ENCODE measurements at regions not wholly inside any gene's neighbourhood (a gene's known extent, or its start where the extent isn't known, plus 50 kb on each side); places are given as distances from the start of the nearest gene placed in this dataset.

DNA sequence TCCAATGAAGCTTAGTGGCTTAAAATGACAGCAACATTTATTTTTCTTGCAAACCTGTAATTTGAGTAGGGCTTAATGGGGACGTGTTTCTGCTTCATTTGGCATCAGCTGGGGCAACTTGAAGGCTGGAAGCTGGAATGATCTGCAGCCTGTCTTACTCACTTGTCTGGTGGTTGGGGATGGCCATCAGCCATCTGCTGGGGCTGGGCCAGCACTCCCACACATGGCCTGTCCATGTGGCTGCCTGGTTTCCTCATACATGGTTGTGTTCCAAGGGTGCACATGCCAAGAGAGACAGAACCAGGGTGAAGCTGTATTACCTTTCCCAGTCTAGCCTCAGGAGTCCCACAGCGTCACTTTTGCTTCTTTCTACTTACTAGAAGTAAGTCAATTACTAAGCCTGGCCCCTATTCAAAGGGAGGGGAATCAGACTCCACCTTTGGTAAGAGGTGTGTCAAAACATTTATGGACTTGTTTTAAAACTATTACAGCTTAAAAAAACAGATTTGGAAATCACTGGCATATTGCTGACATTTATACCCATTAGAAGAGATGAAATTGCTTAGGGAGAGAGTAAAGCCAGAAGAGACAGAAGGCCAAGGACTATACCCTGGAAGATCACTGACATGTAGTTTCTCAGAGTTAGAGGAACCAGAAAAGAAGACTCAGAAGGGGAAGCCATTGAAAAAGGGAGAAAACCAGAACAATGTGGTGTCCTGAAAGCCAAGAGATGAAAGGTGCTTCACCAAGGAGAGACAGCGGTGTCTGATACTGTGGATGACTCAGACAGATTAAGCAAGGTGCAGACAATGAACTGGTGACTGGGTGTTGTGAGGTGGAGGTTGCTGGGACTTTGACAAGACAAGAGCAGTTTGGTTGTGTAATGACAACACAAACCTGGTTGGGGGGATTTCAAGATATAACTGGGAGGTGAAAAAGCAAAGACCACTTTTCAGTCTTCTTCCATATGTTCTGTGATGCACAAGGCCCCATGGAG lies 345.2 kb downstream of the GJA1 start:
- no peak for TF ChIP-seq EZH2phosphoT487 (IDR thresholded peaks at IDR 0.05)
- TF ChIP-seq, protein P1, sequence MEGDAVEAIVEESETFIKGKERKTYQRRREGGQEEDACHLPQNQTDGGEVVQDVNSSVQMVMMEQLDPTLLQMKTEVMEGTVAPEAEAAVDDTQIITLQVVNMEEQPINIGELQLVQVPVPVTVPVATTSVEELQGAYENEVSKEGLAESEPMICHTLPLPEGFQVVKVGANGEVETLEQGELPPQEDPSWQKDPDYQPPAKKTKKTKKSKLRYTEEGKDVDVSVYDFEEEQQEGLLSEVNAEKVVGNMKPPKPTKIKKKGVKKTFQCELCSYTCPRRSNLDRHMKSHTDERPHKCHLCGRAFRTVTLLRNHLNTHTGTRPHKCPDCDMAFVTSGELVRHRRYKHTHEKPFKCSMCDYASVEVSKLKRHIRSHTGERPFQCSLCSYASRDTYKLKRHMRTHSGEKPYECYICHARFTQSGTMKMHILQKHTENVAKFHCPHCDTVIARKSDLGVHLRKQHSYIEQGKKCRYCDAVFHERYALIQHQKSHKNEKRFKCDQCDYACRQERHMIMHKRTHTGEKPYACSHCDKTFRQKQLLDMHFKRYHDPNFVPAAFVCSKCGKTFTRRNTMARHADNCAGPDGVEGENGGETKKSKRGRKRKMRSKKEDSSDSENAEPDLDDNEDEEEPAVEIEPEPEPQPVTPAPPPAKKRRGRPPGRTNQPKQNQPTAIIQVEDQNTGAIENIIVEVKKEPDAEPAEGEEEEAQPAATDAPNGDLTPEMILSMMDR (IDR thresholded peaks at IDR 0.05) = no peak
- no peak for TF ChIP-seq EZH2 (IDR thresholded peaks at IDR 0.05)

All from neural progenitor cell (in vitro differentiated cells).